Retinal pigment epithelial cell (primary cell): ENCODE measurements at regions not wholly inside any gene's neighbourhood (a gene's known extent, or its start where the extent isn't known, plus 50 kb on each side); places are given as distances from the start of the nearest gene placed in this dataset.

Experiments
- DNase-seq: peaks from one replicate; pipeline ENCODE4 v3.0.0-alpha.2; 2010; ENCODE audit warnings: low read depth
- H3K4me3 ChIP-seq: 2 replicates; pipeline ENCODE4 v1.5.1; 2011; ENCODE audit warnings: mild to moderate bottlenecking, low read length, control low read depth, moderate library complexity
- TF ChIP-seq, protein P1 (sequence below): conservative IDR thresholded peaks from 2 replicates; pipeline ENCODE4 v1.5.1; 2011; ENCODE audit warnings: low read depth, low read length, control low read depth, inconsistent platforms

DNA sequence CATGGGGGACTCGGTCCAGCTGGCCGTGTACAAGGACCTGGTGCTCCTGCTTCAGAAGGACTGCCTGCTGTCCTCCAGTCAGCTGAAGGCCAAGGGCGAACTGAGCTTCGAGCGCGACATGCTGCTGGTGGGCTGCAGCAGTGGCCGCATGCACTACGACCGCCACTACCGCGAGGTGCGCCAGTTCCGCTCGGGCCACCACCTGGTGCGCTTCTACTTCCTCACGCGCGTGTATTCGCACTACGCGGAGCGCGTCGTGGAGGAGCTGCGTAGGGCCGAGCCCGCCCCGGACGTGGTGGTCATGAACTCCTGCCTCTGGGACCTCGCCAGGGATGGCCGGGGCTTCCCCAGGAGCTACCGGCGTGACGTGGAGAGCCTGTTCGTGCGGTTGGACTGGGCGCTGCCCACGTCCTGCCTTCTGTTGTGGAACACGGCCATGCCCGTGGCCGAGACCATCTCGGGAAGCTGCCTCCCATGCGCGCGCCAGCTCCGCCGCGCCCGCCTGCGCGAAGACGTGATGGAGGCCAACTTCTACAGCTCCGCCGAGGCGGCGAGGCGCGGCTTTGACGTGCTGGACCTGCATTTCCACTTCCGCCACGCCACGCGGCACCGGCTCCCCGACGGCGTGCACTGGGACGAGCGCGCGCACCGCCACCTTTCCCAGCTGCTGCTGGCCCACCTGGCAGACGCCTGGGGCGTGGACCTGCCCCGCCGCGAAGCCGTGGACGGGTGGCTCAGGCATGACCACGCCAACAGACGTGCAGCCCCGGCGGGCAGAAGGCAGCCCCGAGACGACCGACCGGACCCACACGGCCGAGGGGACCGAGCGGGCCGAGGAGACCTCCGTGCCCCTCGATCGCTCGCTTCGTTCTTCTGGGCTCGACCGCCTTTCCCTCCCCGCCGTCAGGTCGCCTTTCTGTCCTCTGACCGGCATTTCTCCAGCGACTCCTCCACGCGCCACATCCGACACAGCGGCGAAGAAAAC lies 293.9 kb upstream of the ERBB4 start:
- TF ChIP-seq, protein P1, sequence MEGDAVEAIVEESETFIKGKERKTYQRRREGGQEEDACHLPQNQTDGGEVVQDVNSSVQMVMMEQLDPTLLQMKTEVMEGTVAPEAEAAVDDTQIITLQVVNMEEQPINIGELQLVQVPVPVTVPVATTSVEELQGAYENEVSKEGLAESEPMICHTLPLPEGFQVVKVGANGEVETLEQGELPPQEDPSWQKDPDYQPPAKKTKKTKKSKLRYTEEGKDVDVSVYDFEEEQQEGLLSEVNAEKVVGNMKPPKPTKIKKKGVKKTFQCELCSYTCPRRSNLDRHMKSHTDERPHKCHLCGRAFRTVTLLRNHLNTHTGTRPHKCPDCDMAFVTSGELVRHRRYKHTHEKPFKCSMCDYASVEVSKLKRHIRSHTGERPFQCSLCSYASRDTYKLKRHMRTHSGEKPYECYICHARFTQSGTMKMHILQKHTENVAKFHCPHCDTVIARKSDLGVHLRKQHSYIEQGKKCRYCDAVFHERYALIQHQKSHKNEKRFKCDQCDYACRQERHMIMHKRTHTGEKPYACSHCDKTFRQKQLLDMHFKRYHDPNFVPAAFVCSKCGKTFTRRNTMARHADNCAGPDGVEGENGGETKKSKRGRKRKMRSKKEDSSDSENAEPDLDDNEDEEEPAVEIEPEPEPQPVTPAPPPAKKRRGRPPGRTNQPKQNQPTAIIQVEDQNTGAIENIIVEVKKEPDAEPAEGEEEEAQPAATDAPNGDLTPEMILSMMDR, result no peak
- DNase-seq, result no peak
- H3K4me3 ChIP-seq, result no peak overlapping the region

DNA sequence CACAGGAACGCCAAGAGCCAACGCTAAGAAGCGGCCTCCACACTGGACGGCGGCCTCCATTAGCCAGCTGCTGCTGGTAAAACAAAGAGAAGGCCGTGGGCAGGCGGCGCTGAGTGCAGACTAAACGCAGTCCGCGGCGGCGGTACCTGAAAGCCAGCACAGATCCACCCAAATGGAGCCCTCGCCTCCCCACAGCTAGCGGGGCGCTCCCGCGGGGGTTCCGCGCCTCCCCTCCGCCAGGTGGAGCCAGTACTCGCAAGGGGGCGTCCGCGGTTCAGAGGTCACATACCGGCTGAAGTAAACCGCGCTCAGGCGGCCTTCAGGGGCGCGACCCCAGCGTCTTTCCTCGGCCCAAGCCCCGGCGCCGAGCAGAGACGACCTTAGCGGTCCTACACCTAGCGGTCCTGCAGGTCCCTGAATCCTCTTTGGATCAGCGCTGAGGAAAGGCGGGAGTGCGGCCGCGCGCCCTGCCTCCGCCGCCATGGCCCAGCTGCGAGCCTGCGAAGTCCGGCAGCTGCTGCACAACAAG lies 293.1 kb upstream of the ERBB4 start:
- H3K4me3 ChIP-seq, result no peak overlapping the region
- TF ChIP-seq, protein P1, result no peak
- no peak for DNase-seq

DNA sequence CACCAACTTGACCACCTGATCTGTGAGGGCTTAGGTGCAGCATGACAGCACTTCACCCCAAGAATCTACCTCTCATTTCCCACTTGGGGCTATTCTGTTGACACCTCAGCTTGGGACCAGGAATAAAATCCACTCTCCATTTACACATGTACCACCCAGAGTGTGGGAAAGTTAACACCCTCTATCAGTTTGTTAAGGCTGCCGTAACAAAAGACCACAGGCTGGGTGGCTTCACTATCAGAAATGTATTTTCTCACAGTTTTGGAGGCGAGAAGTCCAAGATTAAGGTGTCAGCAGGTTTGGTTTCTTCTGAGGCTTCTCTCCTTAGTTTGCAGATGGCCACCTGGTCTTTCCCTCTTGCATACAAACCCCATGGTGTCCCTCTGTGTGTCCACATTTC lies 277.7 kb upstream of the ERBB4 start:
- TF ChIP-seq, protein P1, result no peak
- no peak for DNase-seq
- H3K4me3 ChIP-seq, result no peak overlapping the region

DNA sequence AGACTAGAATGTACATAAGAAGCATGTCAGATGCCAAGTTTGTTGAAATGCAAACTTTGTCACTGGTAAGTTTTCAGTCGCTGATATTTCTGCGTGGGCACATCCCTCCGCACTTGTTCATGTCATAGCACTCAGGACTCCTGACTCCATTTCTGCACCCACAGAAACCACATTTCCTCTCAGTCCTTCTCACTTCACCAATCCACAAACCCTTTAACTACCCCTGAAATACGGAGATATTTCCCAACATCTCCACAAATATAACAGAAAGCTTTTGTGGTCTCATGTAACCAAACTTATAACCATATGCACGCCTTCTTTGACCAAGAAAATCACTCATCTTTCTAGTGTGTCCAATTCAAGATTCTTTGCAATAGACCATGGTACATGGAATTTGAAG lies 276.9 kb upstream of the ERBB4 start:
- TF ChIP-seq, protein P1, result no peak
- H3K4me3 ChIP-seq, result no peak overlapping the region
- no peak for DNase-seq

DNA sequence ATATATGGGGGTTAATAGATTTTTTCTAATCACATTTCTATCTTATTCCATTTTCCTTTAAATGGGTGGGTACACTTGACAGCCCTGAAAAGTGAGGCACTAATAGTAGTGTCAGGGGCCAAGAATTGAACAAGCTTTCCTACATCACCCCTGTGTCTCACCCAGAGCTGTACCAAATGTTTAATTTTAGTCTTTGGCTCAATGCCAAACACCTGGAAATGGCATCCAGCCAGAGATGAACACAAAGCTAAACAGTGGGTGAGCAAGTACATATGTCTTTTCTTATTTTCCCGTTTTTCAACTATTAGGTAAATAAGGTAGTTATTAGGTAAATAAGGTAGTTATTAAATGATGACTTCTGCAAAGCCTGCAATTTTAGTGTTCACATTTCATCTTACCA lies 276.3 kb upstream of the ERBB4 start:
- DNase-seq, result no peak
- H3K4me3 ChIP-seq, result no peak overlapping the region
- TF ChIP-seq, protein P1, result no peak

DNA sequence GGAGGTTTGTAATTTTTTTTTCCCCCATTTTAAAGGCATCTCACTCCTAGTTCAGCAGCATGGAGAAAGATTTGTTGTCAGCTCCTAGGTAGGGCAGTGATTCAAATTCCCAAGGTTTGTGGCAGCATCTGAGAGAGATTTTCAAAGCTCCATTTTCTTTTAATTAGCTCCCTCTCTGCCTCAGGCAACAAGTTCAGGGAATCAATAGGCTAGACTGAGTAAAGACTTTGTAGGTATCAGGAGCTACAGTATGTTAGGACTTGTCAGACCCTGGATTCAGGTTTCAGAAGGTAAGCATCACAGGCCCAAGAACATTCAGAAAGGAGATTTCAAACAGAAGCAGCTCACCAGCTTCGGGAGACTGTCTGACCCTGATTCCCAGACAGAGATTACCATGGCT lies 273.3 kb upstream of the ERBB4 start:
- no peak overlapping the region for H3K4me3 ChIP-seq
- TF ChIP-seq, protein P1, result no peak
- no peak for DNase-seq
